Endothelial cell (in vitro differentiated cells): ENCODE measurements at regions not wholly inside any gene's neighbourhood (a gene's known extent, or its start where the extent isn't known, plus 50 kb on each side); places are given as distances from the start of the nearest gene placed in this dataset.

Source experiments
- DNase-seq: peaks from one replicate; pipeline ENCODE4 v3.0.0; 2021; ENCODE audit warnings: low spot score
- H3K27ac Mint-ChIP-seq: one replicate; pipeline ENCODE4 v1.8.0; 2021; ENCODE audit warnings: mixed read lengths, inconsistent platforms; ENCODE audit not compliant: unreplicated experiment
- H3K27me3 Mint-ChIP-seq: one replicate; pipeline ENCODE4 v1.8.0; 2021; ENCODE audit warnings: mild to moderate bottlenecking, moderate library complexity, mixed read lengths, inconsistent platforms; ENCODE audit not compliant: unreplicated experiment
- H3K36me3 Mint-ChIP-seq: one replicate; pipeline ENCODE4 v1.8.0; 2021; ENCODE audit warnings: mild to moderate bottlenecking, low read depth, mixed read lengths, inconsistent platforms; ENCODE audit not compliant: unreplicated experiment
- H3K4me1 Mint-ChIP-seq: one replicate; pipeline ENCODE4 v1.8.0; 2021; ENCODE audit warnings: mild to moderate bottlenecking, mixed read lengths, inconsistent platforms; ENCODE audit not compliant: unreplicated experiment
- H3K4me3 Mint-ChIP-seq: one replicate; pipeline ENCODE4 v1.8.0; 2021; ENCODE audit warnings: mild to moderate bottlenecking, mixed read lengths, inconsistent platforms; ENCODE audit not compliant: unreplicated experiment
- H3K9me3 Mint-ChIP-seq: one replicate; pipeline ENCODE4 v1.8.0; 2021; ENCODE audit warnings: mixed read lengths, inconsistent platforms; ENCODE audit not compliant: unreplicated experiment
- TF ChIP-seq, protein P1 (sequence below): fragments of 200-600 bp; sonication (generic); IDR thresholded peaks from one replicate; pipeline ENCODE4 v1.5.0; 2021; ENCODE audit warnings: antibody characterized with exemption; ENCODE audit not compliant: unreplicated experiment

DNA sequence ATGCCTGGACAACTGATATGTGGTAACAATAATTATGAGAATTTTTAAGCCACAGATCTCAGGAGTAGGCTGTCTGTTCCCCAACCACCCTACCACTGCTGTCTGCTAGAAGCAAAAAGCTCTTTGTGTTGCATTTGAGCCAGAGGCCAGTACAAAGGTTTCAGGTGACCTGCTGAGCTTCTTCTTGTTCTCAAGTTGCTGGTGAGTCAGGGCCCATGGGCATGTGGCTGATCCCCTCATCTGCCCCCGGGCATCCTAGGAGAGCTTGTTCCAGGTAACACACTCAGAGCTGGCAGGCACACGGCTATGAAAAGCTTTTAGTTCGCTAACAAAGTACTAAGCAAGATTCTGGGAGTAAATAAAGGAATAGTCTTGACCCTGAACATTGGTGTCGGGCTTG lies 285.3 kb downstream of the CDC5L start:
- Mint-ChIP-seq H3K4me3 (no peak overlapping the region), H3K9me3 (no peaks in the 10 kb centered on the region), H3K27ac (no peak overlapping the region), H3K27me3 (peaks cover 4% of the 10 kb centered on the region), H3K4me1 (no peaks in the 10 kb centered on the region), H3K36me3 (peaks cover 3% of the 10 kb centered on the region)
- TF ChIP-seq, protein P1, sequence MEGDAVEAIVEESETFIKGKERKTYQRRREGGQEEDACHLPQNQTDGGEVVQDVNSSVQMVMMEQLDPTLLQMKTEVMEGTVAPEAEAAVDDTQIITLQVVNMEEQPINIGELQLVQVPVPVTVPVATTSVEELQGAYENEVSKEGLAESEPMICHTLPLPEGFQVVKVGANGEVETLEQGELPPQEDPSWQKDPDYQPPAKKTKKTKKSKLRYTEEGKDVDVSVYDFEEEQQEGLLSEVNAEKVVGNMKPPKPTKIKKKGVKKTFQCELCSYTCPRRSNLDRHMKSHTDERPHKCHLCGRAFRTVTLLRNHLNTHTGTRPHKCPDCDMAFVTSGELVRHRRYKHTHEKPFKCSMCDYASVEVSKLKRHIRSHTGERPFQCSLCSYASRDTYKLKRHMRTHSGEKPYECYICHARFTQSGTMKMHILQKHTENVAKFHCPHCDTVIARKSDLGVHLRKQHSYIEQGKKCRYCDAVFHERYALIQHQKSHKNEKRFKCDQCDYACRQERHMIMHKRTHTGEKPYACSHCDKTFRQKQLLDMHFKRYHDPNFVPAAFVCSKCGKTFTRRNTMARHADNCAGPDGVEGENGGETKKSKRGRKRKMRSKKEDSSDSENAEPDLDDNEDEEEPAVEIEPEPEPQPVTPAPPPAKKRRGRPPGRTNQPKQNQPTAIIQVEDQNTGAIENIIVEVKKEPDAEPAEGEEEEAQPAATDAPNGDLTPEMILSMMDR: no peak
- DNase-seq: no peak

DNA sequence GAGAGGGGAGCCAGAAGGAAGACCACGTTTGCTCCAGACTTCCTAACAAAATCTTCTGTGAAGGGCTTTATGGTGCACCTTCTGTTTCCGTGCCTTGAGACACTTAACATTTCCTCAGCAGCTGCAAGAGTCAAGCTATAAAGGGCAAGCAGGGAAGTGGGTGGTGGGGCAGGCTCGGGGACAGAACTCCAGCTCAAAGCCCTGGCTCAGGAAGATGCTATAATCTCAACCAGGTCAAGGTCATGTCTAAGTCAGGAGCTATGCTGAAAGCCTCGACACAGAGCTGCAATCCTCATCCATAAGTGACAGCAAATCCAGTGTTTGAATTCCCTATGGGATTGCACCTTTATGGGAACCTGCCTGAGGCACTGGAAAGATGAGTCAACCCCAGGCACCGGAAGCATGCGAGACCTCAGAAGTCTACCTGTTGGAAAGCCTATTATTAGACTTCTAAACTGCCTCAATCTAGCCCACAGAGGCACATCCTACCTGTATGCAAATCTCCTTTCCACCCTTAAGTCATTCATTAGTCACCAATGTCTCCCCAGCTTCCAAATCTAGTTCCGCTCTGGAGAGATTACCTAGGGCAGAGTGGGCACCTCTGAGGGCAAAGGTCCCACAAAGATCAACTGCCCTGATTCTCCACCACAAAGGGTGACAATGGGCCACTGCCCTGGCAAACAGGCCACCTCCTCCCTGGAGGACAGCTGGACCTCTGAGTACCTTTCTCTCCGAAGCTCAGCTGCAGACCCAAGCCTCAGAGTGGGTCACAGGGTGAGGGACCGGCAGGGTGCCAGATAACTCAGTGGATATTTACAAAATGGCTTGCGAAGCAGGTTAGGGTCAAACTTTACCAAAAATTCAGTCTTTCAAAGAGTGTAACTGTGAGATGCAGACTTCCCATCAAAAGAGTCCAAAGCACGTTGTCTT lies 287.0 kb downstream of the CDC5L start:
- TF ChIP-seq, protein P1: no peak
- Mint-ChIP-seq H3K36me3 (no peaks in the 10 kb centered on the region), H3K4me1 (peaks cover 2% of the 10 kb centered on the region), H3K9me3 (no peaks in the 10 kb centered on the region), H3K4me3 (no peak overlapping the region), H3K27me3 (peaks cover 4% of the 10 kb centered on the region), H3K27ac (no peak overlapping the region)
- no peak for DNase-seq

DNA sequence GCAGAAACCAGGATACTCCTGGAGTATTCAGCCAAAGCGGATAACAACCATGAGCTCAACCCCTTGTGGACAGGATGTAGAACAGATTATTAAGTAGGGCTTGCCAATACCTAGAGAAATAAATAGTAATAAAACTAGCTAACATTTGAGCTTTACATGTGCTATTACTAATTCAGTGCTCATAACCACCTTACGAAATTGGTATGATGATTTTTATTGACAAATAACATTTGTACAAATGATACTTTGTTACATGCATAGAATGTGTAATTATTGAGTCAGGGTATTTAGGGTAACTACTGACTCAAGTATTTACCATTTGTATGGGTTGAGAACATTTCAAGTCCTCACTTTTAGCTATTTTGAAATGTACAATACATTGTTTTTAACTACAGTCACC lies 287.9 kb downstream of the CDC5L start:
- Mint-ChIP-seq H3K4me1 (peaks cover 8% of the 10 kb centered on the region), H3K36me3 (no peaks in the 10 kb centered on the region), H3K27ac (no peak overlapping the region), H3K9me3 (no peaks in the 10 kb centered on the region), H3K27me3 (peaks cover 4% of the 10 kb centered on the region), H3K4me3 (no peak overlapping the region)
- TF ChIP-seq, protein P1: no peak
- no peak for DNase-seq

DNA sequence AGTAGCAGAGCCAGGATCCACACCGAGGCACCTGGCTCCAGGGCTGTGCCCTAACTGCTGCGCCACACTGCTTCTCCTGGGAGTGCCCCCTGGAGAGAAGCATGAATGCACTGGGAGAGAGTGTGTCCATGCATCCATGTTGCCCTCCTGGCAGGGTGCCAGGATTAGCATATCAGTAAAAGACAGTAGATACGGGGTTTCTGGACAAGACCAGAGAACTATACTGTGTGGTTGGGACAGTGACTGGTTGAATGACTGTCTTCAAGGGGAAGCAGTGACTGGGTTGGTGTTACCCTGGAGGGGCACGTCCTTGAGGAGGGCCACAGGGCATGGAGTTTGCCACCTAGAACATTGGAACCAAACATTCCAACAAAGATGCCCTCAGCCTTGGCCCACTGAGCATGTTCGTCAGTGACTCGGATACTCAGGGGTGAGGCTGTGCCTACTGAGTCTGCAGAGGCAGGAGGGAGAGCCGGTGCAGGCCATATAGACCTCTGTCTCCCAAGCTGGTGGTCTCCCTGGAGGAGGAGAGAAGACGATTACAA lies 288.8 kb downstream of the CDC5L start:
- H3K27ac Mint-ChIP-seq: no peak overlapping the region

More for the DNA sequence above, 288.8 kb downstream of the CDC5L start:
- Mint-ChIP-seq H3K4me1 (peaks cover 11% of the 10 kb centered on the region), H3K9me3 (no peaks in the 10 kb centered on the region), H3K27me3 (peaks cover 4% of the 10 kb centered on the region), H3K4me3 (no peak overlapping the region), H3K36me3 (no peaks in the 10 kb centered on the region)
- TF ChIP-seq, protein P1: no peak
- no peak for DNase-seq
